HuH-7 (cell line): ENCODE measurements at regions not wholly inside any gene's neighbourhood (a gene's known extent, or its start where the extent isn't known, plus 50 kb on each side); places are given as distances from the start of the nearest gene placed in this dataset.
"Not testable (repeated sequence)": the region's sequence is repeated elsewhere in the genome, so short reads cannot be mapped to it uniquely, and the experiment has no call there.

Source experiments
- DNase-seq: peaks from one replicate; pipeline ENCODE4 v3.0.0; 2011; ENCODE audit warnings: low spot score

DNA sequence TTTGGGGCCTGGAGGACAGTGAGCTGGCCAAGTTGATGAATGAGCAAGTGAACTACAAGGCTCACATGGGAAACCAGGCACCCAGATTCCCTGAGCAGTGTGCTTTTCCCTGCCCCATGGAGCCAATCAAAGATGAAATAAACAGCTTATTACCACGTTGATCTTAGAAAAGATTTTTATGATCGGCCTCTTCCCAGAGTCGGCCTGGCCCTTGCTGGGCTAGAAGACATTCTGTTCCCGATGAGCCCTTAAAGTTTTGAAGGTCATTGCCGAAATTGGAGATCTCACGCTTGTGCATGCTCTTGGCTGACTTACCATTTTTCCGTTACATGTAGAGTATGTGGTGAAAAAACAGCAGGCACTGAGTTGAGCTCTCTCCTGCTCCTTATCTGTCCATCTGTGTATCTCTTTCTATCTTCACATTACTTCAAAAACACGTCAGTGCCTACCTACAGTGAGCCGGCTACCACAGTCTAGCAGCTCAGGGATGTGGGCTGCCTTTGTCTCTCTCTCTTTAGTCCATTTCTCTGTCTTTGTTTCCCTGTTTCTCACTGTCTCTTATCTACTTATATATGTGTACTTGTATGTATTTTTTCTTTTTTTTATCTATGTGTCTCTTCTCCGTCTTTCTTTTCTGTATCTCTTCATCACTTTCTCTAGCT lies 248.8 kb upstream of the USP24 start:
- DNase-seq = no peak

DNA sequence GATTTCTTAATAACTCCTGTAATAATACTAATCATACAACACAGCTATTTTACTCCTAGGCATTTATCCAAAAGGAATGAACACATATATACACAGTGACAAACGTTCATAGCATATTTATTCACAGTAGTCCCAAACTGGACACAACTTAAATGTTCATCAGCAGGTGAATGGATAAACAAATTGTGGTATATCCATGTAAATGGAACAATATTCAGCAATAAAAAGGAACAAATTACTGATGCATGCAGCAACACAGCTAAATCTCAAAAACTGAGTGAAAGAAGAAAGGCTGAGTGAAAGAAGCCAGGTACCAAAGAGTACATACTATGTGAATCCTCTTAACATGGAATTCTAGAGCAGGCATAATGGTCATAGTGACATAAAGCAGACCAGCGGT lies 242.7 kb upstream of the USP24 start:
- DNase-seq = no peak

DNA sequence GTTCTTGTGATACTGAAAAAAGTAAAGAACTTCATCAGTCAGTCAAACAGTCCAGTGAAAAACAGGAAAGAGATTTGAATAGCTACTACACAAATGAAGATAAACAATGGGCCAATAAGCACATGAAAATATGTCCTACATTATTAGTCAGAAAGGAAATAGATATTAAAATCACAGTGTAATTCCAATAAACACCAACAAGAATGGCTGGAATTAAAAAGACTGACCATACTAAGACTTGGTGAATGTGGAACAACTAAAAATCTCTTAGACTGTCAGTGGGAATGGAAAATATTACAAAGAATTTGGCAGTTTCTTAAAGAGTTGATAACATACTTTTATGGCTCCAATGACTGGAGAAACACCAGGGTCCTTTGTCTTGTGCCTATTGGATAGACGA lies 241.8 kb upstream of the USP24 start:
- DNase-seq = no peak

DNA sequence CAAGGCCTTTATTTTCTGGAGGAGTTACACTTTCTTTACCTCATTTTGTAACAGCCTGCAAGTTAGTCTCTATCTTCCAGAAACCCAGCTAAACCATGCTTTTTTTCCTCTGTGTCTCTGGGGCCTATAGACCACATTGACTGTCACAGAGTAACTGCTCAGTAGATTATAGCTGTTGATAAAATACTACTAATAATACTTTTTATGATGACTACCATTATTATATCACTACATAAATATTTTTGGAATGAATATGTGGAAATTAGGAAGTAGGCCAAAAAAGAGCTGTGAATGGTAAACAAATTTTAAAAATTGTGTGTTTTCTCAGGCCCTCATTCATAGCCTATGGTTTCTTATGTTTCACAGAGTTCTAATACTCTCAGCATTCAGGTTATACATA lies 233.1 kb upstream of the USP24 start:
- no peak for DNase-seq

DNA sequence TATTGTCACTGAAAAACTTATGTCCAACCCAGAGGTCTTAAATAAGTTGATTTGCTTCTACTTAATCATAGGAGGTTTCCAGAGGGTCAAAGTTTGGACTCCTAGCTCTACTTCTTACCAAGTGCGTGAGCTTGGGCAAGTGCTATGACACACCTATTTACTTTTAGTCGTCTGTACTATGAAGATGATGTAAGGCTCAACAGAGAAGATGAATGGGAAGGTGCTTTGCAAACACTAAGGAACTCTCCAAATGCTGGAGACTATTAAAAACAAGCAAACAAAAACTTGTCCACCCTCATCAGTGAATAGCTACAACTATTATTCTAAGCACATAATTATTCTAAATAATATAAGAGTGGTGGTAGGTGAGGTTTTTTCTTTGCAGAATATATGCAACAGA lies 232.3 kb upstream of the USP24 start:
- DNase-seq = peak; percentile 12

DNA sequence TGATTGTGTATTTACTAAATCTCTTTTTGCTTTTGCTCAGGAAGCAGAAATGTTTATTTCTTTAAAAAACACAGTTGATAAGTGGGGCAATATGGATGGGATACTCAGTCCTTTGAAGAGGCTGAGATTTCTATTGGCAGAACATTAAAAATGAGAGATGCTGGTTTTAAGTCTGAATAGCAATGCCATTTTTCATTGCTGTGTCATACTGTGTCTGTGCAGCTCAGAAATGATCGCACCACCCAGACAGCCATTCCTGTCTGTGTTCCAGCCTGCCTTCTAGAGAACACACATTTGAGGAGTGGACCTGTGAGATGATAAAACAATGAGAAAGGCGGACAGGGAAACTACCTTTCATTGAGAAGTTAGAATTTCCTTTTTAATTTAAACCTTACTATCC lies 231.2 kb upstream of the USP24 start:
- no peak for DNase-seq

- no peak for DNase-seq
Measured at GRCh38 chr1:55445416-55445815, 230.3 kb upstream of the USP24 start.

DNA sequence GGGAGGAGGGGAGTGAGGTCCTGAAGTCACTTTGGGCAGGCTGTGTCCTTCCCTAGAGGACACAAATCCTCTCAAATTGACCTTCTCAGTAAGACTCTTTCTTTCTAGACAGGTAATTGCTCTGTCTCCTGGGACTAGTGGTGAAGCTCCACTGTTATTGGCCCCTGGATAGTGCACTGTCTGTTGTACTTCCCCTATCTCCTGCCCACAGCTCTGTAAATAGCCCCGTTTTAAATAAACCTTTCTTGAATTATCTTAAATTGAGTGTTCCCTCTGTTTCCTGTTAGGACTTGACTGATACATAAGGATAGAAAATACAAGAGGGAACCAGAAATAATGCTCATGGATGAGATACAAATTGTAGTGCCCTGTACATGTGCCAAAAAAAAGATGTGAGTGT lies 229.5 kb upstream of the USP24 start:
- no peak for DNase-seq

DNA sequence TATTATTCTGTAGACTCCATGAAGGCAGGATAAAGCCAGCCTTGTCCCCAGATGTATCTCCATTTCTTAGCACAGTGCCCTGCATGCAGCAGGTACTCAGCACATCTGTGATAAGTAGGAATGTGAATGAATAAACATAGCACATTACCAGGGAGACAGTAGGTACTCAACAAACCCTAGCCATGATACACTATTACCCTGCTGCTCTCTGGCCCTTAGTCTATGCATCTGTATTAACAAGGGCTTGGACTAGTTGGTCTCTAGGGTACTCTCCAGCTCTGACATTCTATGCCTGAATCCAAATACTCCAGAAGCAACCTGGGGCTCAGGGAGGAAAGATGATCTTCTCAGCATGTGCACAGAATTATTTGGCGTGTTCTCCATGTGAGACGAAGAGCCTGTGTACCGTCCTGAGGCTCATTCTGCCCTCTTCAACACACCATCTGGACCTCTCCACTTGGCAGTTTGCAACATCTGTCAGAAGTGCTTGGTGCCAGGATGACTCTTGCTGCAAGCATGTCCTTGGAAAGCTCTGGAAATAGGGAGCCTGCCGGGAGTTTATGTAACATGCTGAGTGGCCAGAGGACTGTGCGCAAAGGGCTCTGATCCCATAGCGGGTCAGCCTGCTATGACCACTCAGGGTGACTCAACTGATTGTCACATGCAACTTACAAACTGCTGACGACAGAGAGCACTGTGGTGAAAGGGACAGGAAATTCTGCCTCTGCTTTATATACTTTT lies 228.2 kb upstream of the USP24 start:
- DNase-seq = no peak

- DNase-seq = no peak
Measured at GRCh38 chr1:55441489-55441888, 226.3 kb upstream of the USP24 start.

DNA sequence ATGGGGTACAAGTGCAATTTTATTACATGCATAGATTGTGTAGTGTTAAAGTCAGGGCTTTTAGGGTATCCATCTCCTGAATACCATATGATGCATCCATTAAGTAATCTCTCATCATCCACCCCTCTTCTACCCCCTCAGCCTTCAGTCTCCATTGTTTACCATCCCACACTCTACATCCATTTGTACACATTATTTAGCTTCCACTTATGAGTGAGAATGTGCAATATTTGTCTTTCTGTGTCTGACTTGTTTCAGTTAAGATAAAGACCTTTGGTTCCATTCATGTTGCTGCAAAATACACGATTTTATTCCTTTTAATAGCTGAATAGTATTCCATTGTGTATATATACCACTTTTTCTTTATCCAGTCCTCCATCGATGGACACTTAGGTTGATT lies 222.5 kb upstream of the USP24 start:
- DNase-seq = no peak

- not testable (repeated sequence) for DNase-seq
Measured at GRCh38 chr1:55430720-55431119, 215.6 kb upstream of the USP24 start.

- DNase-seq = not testable (repeated sequence)
Measured at GRCh38 chr1:55430206-55430605, 215.0 kb upstream of the USP24 start.

- DNase-seq = peak; percentile 46
Measured at GRCh38 chr1:55428944-55429931, 214.1 kb upstream of the USP24 start.

- DNase-seq = no peak
Measured at GRCh38 chr1:55428231-55428630, 213.1 kb upstream of the USP24 start.

DNA sequence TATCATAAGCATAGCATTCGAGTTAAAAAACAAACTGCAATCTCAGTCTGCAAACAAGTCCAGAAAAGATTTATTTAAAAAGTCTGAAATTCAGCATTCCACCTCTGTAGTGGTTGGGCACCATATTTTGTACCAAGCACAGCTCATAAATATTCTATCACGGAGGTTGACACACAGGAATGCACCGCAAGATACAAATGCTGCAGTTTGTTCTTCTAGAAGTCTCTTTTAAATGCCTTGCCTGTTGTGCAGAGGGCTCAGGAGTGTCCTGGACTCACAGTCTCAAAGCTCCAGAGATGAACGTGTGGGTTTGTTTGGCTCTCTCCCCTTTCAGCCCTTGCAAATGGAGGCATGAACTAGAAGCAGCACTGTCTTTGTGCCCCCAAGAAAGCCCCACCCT lies 212.4 kb upstream of the USP24 start:
- DNase-seq = no peak

DNA sequence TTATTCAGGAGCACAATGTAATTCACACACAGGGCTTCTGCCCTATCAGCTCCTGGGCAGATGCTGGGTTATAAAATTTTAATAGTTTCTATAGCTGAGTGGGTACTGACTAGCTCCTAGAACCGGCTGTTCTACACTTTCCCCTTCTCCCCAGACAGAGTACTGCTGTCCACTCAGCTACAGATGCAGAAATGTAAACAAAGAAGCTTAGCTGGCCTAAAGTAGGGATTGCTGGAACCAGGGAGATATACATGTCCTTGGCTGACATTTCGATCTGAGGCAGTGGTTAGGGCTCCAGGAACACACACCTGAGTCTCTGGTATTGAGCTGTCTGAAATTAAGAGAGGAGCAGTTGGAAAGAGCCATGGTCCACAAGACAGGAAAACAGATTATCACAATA lies 211.5 kb upstream of the USP24 start:
- no peak for DNase-seq

- no peak for DNase-seq
Measured at GRCh38 chr1:55426156-55426555, 211.0 kb upstream of the USP24 start.

DNA sequence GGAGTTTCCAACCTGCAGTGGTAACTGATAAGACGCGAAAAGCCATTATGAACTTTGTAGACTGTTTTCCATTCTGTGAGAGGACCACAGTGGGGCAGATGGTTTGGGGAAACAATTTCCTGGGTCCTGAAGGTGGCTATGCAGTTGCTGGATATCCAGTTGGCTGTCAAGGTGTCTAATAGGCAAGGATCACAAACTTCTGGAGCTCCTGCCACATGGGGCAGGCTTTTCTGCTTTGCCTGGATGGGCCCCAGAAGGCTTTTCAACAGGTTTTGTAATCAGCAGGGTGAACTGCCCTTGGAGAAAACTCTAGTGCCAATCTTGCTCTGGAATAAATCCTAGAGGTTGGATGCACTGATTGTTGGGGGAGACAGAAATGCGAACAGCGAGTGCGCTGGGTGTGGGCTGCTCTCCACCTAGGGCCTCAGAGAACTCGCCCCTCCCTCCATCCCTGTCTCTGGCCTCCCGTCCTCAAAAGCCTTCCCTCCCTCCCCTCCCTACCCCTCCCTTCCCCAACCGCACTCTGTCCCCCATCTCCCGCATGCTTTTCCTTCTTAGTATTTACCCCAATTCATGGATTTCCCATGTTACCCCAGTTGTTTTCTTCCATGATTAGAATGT lies 210.3 kb upstream of the USP24 start:
- peak; percentile 15 for DNase-seq

DNA sequence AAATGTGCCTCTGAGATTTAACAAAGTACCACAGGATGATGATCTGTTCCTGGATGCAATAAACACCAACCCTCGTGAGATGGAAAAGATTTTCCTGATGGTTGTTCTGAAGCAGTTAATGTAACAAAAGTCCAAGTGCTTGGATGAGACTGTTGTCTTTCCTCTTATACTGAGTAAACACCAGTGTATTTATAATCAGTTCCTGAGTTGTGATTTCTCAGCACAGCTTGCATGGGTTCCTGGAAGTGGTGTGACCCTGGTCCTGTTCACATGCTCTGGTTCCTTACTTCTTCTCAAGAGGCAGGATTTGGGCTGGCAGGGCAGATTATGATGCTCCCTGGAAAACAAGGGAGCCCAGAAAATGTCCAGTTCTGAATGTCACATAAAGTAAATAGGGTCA lies 208.2 kb upstream of the USP24 start:
- no peak for DNase-seq

DNA sequence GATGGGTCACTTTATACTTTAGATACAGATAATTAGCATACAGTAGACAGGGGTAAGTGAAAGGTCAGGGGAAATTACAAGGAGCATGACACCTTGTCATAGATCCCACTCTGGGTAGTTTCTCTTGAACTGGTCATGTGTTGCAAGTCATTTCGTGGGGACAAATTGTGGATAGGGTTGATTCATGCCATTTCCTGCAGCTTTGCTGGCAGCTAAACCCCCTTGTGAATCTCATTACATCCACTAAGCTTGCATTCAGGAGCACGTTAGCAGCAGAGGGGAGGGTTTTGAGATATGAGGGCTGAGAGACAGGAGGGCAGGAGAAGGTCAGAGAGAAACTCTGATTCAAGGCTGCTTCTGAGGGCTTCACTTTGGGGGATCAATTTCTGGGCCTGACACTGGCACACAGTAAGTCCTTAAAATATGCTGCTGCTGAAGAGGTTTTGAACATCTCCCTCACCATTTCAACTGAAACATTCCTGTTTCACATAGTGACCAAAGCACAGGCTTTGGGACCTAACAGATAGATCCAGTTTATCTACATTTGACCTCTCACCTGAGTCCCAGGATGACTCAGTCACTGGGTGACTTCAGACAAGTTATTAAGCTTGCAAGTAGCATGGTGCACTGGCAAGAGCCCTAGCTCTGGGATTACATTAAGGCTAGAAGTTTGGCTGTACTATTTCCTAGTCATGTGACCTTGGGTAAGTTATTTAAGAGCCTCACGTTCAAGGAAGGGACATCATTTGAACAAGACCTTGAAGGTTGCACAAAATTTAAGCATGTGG lies 206.0 kb upstream of the USP24 start:
- no peak for DNase-seq
